Stimulated activated memory B cell treated with anti-CD40 and anti-IgM and Interleukin-4, amounts not matched to agents 10 μg/mL and 1 μg/mL and 100 μg/mL, for 72 hours (primary cell): ENCODE measurements at regions not wholly inside any gene's neighbourhood (a gene's known extent, or its start where the extent isn't known, plus 50 kb on each side); places are given as distances from the start of the nearest gene placed in this dataset.
"Not testable (repeated sequence)": the region's sequence is repeated elsewhere in the genome, so short reads cannot be mapped to it uniquely, and the experiment has no call there.

Source experiments
- ATAC-seq: fragments of 150-1000 bp; cut with Tn5 transposase; 2 replicates; pipeline ENCODE4 v1.10.0; 2021
- H3K27ac Mint-ChIP-seq: one replicate; pipeline ENCODE4 v1.8.0; 2022; ENCODE audit warnings: mild to moderate bottlenecking, mixed read lengths
- H3K27me3 Mint-ChIP-seq: one replicate; pipeline ENCODE4 v1.8.0; 2022; ENCODE audit warnings: mixed read lengths
- H3K36me3 Mint-ChIP-seq: one replicate; pipeline ENCODE4 v1.8.0; 2022; ENCODE audit warnings: mixed read lengths
- H3K4me1 Mint-ChIP-seq: one replicate; pipeline ENCODE4 v1.8.0; 2022; ENCODE audit warnings: mixed read lengths
- H3K4me3 Mint-ChIP-seq: one replicate; pipeline ENCODE4 v1.8.0; 2022; ENCODE audit warnings: mild to moderate bottlenecking, moderate library complexity, mixed read lengths
- H3K9me3 Mint-ChIP-seq: one replicate; pipeline ENCODE4 v1.8.0; 2022; ENCODE audit warnings: mixed read lengths

GRCh38 chr2:116935097-116935814 lies 879.2 kb upstream of the DDX18 start:
- Mint-ChIP-seq H3K27me3 (no peaks in the 10 kb centered on the region), H3K4me1 (no peaks in the 10 kb centered on the region), H3K4me3 (no peak overlapping the region), H3K27ac (no peak overlapping the region), H3K36me3 (no peaks in the 10 kb centered on the region), H3K9me3 (peaks cover 3% of the 10 kb centered on the region)
- ATAC-seq: no peak

GRCh38 chr2:116948258-116948657 lies 866.2 kb upstream of the DDX18 start:
- H3K27ac Mint-ChIP-seq: no peak overlapping the region
- H3K27me3 Mint-ChIP-seq: no peaks in the 10 kb centered on the region
- no peaks in the 10 kb centered on the region for H3K4me1 Mint-ChIP-seq
- H3K4me3 Mint-ChIP-seq: no peak overlapping the region
- H3K36me3 Mint-ChIP-seq: no peaks in the 10 kb centered on the region
- H3K9me3 Mint-ChIP-seq: peaks cover 5% of the 10 kb centered on the region
- ATAC-seq: no peak

GRCh38 chr2:116949249-116949648 lies 865.2 kb upstream of the DDX18 start:
- no peaks in the 10 kb centered on the region for H3K4me1 Mint-ChIP-seq
- H3K36me3 Mint-ChIP-seq: no peaks in the 10 kb centered on the region
- H3K4me3 Mint-ChIP-seq: no peak overlapping the region

GRCh38 chr2:116952254-116952653 lies 862.2 kb upstream of the DDX18 start:
- peaks cover 7% of the 10 kb centered on the region for H3K9me3 Mint-ChIP-seq
- H3K4me3 Mint-ChIP-seq: no peak overlapping the region
- no peak for ATAC-seq
- no peaks in the 10 kb centered on the region for H3K36me3 Mint-ChIP-seq
- H3K27ac Mint-ChIP-seq: no peak overlapping the region
- no peaks in the 10 kb centered on the region for H3K27me3 Mint-ChIP-seq
- H3K4me1 Mint-ChIP-seq: no peaks in the 10 kb centered on the region

More at GRCh38 chr2:116949249-116949648, 865.2 kb upstream of the DDX18 start:
- Mint-ChIP-seq H3K27me3 (no peaks in the 10 kb centered on the region), H3K27ac (no peak overlapping the region), H3K9me3 (peaks cover 6% of the 10 kb centered on the region)
- ATAC-seq: no peak

GRCh38 chr2:116955646-116956045 lies 858.8 kb upstream of the DDX18 start:
- H3K4me1 Mint-ChIP-seq: no peaks in the 10 kb centered on the region
- no peak overlapping the region for H3K4me3 Mint-ChIP-seq
- peaks cover 10% of the 10 kb centered on the region for H3K9me3 Mint-ChIP-seq
- no peaks in the 10 kb centered on the region for H3K27me3 Mint-ChIP-seq
- no peak for ATAC-seq
- no peak overlapping the region for H3K27ac Mint-ChIP-seq
- H3K36me3 Mint-ChIP-seq: no peaks in the 10 kb centered on the region

GRCh38 chr2:116975608-116976007 lies 838.9 kb upstream of the DDX18 start:
- no peak overlapping the region for H3K4me3 Mint-ChIP-seq
- no peak for ATAC-seq
- no peak overlapping the region for H3K27ac Mint-ChIP-seq
- H3K27me3 Mint-ChIP-seq: no peaks in the 10 kb centered on the region
- H3K36me3 Mint-ChIP-seq: no peaks in the 10 kb centered on the region
- H3K9me3 Mint-ChIP-seq: peaks cover 9% of the 10 kb centered on the region
- no peaks in the 10 kb centered on the region for H3K4me1 Mint-ChIP-seq

- Mint-ChIP-seq H3K4me3 (no peak overlapping the region), H3K36me3 (no peaks in the 10 kb centered on the region), H3K27ac (no peak overlapping the region), H3K9me3 (peaks cover 15% of the 10 kb centered on the region), H3K27me3 (no peaks in the 10 kb centered on the region), H3K4me1 (no peaks in the 10 kb centered on the region)
- no peak for ATAC-seq
Measured at GRCh38 chr2:116979916-116980764, 834.4 kb upstream of the DDX18 start.

- no peak overlapping the region for H3K27ac Mint-ChIP-seq
- H3K4me1 Mint-ChIP-seq: no peaks in the 10 kb centered on the region
- ATAC-seq: no peak
- H3K9me3 Mint-ChIP-seq: peaks cover 17% of the 10 kb centered on the region
- no peaks in the 10 kb centered on the region for H3K27me3 Mint-ChIP-seq
- H3K4me3 Mint-ChIP-seq: no peak overlapping the region
- H3K36me3 Mint-ChIP-seq: no peaks in the 10 kb centered on the region
Measured at GRCh38 chr2:116987447-116987846, 827.0 kb upstream of the DDX18 start.

DNA sequence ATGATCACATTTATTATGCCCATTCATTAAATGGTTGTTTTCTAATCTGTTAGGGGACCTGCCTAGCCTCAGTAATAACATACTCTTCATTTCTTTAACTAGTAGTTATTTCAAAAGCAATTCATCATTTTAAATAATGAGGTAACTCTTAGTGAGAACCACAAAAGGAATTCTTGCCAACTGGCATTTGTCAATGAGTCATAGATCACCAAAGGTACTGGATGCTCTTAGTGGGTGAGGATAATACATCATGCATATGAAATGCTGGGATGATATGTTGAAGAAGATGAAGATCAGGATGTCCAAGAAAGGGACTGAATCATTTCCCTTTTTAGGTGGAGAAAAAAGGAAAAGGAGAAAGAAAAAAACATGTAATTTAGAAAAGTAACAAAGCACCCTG lies 826.2 kb upstream of the DDX18 start:
- peaks cover 15% of the 10 kb centered on the region for H3K9me3 Mint-ChIP-seq
- H3K27ac Mint-ChIP-seq: no peak overlapping the region
- no peaks in the 10 kb centered on the region for H3K27me3 Mint-ChIP-seq
- no peak overlapping the region for H3K4me3 Mint-ChIP-seq
- no peak for ATAC-seq
- no peaks in the 10 kb centered on the region for H3K4me1 Mint-ChIP-seq
- H3K36me3 Mint-ChIP-seq: no peaks in the 10 kb centered on the region

- H3K4me1 Mint-ChIP-seq: no peaks in the 10 kb centered on the region
- H3K27ac Mint-ChIP-seq: no peak overlapping the region
- ATAC-seq: no peak
- H3K36me3 Mint-ChIP-seq: no peaks in the 10 kb centered on the region
- no peaks in the 10 kb centered on the region for H3K9me3 Mint-ChIP-seq
- H3K27me3 Mint-ChIP-seq: no peaks in the 10 kb centered on the region
- H3K4me3 Mint-ChIP-seq: no peak overlapping the region
Measured at GRCh38 chr2:117019357-117019756, 795.1 kb upstream of the DDX18 start.

DNA sequence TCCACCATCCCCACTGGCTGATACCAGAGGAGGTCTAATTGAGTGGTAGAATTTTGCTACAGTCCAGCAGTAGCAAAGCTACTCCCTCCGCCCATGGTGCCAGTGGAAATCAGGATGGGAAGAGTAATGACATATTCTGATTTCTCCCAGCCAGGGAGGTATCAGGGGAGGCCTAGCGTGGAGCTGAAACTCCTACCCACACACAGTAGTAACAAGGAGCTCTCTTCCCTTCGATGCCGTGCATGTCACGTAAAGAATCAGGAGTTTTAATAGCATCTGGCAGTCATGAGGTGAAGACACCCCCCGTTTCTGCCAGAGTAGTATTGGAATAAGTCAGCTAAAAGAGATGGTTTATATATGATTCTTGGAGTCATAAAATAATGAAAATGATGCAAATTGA lies 786.8 kb upstream of the DDX18 start:
- Mint-ChIP-seq H3K27me3 (no peaks in the 10 kb centered on the region), H3K9me3 (peaks cover 10% of the 10 kb centered on the region), H3K36me3 (no peaks in the 10 kb centered on the region), H3K4me3 (no peak overlapping the region), H3K27ac (no peak overlapping the region), H3K4me1 (no peaks in the 10 kb centered on the region)
- ATAC-seq: no peak

DNA sequence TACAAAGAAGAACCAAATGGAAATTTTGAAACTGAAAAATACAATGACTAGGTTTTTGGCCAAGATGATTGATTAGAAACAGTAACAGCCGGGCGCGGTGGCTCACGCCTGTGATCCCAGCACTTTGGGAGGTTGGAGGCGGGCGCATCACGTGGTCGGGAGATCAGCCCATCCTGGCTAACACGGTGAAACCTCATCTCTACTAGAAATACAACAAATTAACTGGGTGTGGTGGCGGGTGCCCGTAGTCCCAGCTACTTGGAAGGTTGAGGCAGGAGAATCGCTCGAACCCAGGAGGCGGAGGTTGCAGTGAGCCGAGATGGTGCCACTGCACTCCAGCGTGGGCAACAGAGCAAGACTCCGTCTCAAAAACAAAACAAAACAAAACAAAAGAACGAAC lies 785.8 kb upstream of the DDX18 start:
- H3K4me3 Mint-ChIP-seq, H3K4me1 Mint-ChIP-seq, H3K36me3 Mint-ChIP-seq, ATAC-seq, H3K27ac Mint-ChIP-seq, H3K27me3 Mint-ChIP-seq, H3K9me3 Mint-ChIP-seq: not testable (repeated sequence)

DNA sequence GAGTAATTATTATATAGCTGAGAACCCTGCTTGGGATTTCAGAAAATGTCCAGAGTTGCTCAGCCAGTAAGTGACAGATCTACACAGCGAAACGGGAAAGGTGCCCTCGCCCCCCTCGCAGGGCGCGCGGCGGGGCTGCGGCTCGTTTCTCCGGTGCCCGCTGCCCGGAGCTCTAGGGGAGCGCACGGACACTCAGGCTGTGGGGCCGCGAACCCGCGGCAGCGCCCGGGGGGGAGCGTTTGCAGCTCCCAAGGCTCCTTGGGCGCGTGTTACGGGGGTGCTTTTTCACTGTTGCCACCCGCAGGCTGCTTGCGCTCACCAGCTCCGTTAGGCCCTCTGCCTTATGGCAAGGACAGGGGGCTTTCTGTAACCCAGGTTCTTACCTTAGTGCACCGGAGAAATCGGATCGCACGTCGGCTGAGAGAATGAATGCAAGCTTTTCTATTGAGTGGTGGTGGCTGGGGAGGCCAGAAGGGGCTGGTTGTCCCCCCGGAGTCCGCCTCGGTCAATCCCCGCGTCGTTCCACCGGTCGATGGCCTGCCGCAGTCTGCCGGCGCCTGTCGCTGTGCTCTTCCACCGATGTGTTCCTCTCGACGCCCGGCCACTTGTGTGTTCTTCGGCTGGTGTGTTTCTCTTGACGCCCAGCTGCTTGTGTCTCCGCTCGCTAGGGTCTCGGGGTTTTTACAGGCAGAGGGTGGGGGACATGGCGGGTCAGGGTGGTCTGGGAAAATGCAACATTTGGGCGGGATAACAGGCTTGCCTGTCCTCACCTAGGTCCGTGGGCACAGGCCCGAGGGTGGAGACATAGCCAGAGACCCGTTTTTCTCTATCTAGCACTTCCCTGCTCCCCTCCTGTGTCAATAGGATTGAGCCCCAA lies 758.8 kb upstream of the DDX18 start:
- no peak for ATAC-seq
- peaks cover 5% of the 10 kb centered on the region for H3K9me3 Mint-ChIP-seq

GRCh38 chr2:117056376-117056748 lies 758.1 kb upstream of the DDX18 start:
- Mint-ChIP-seq H3K9me3 (peaks cover 5% of the 10 kb centered on the region), H3K4me3 (no peak overlapping the region), H3K36me3 (no peaks in the 10 kb centered on the region), H3K4me1 (no peaks in the 10 kb centered on the region), H3K27ac (no peak overlapping the region), H3K27me3 (no peaks in the 10 kb centered on the region)
- no peak for ATAC-seq

More for the DNA sequence above, 758.8 kb upstream of the DDX18 start:
- H3K4me1 Mint-ChIP-seq: no peaks in the 10 kb centered on the region
- no peaks in the 10 kb centered on the region for H3K27me3 Mint-ChIP-seq
- H3K4me3 Mint-ChIP-seq: no peak overlapping the region
- H3K27ac Mint-ChIP-seq: no peak overlapping the region
- no peaks in the 10 kb centered on the region for H3K36me3 Mint-ChIP-seq

- Mint-ChIP-seq H3K27me3 (no peaks in the 10 kb centered on the region), H3K4me3 (no peak overlapping the region), H3K36me3 (no peaks in the 10 kb centered on the region), H3K27ac (no peak overlapping the region), H3K9me3 (peaks cover 5% of the 10 kb centered on the region), H3K4me1 (no peaks in the 10 kb centered on the region)
- ATAC-seq: no peak
Measured at GRCh38 chr2:117057016-117057415, 757.5 kb upstream of the DDX18 start.
